ENCODE measurements at regions not wholly inside any gene's neighbourhood (a gene's known extent, or its start where the extent isn't known, plus 50 kb on each side); places are given as distances from the start of the nearest gene placed in this dataset.

GRCh38 chr14:61179796-61180398 lies 101.2 kb downstream of the TMEM30B start:
- H2BK12ac ChIP-seq (ENCODE audit: low read depth, low read length), result no peak overlapping the region
- POLR2A ChIA-PET (ENCODE audit: partially characterized antibody), result no interaction called here

More at GRCh38 chr14:61179796-61180398, 101.2 kb downstream of the TMEM30B start:
- H3K9ac ChIP-seq (replicated peaks in 1 of 4; ENCODE audit: extremely low read depth in 1 of 4, low read depth in 3 of 4, low read length in 3 of 4), result no peak overlapping the region
- FAIRE-seq, result no peak
- no peak overlapping the region for H4K91ac ChIP-seq (replicated peaks; ENCODE audit: insufficient read length, low read length)
- no peaks in the 10 kb centered on the region for H3K27me3 ChIP-seq (replicated peaks in 1 of 4; ENCODE audit: control insufficient read depth in 3 of 4, extremely low read depth in 1 of 4, insufficient read depth in 3 of 4, low read length in 3 of 4)
- no peak overlapping the region for H3K4me3 ChIP-seq (ENCODE audit: extremely low read depth in 1 of 4, insufficient read depth in 2 of 4, low read depth in 3 of 4, low read length in 4 of 4)
- H3K79me1 ChIP-seq (ENCODE audit: low read depth, low read length), result no peaks in the 10 kb centered on the region
- no peaks in the 10 kb centered on the region for H4K20me1 ChIP-seq (replicated peaks in 1 of 2; ENCODE audit: control insufficient read depth in 1 of 2, insufficient read depth in 2 of 2, low read length in 2 of 2)
- H2BK15ac ChIP-seq (ENCODE audit: low read length), result no peak overlapping the region
- no peak overlapping the region for H3K18ac ChIP-seq (ENCODE audit: extremely low read depth, low read length)
- H3K79me2 ChIP-seq (ENCODE audit: control insufficient read depth in 1 of 2, insufficient read depth in 2 of 2, low read length in 2 of 2), result no peaks in the 10 kb centered on the region
- H3K4ac ChIP-seq (replicated peaks; ENCODE audit: insufficient read length, low read depth, low read length), result no peak overlapping the region
- no peak for TF ChIP-seq CHD2 (IDR thresholded peaks at IDR 0.05; ENCODE audit: low read length)
- no peak for TF ChIP-seq CBX5 (IDR thresholded peaks at IDR 0.05; ENCODE audit: low read depth, low read length)
- TF ChIP-seq MAX (IDR thresholded peaks at IDR 0.05), result no peak
- no peak for TF ChIP-seq ATF3 (IDR thresholded peaks at IDR 0.05; ENCODE audit: insufficient read depth, low read depth, low read length)
- no peak for TF ChIP-seq MAFK (IDR thresholded peaks at IDR 0.05; ENCODE audit: low read depth, low read length)
- no peak for TF ChIP-seq BCL11A (IDR thresholded peaks at IDR 0.05; ENCODE audit: low read depth in 2 of 2, low read length in 2 of 2)
- TF ChIP-seq SIN3A (conservative IDR thresholded peaks at IDR 0.05 in 1 of 2, IDR thresholded peaks at IDR 0.05 in 1 of 2; ENCODE audit: low read depth in 1 of 2, low read length in 2 of 2), result no peak
- no peak for TF ChIP-seq RXRA (IDR thresholded peaks at IDR 0.05; ENCODE audit: insufficient read depth, low read depth, low read length)
- H4K8ac ChIP-seq (ENCODE audit: extremely low read depth, insufficient read depth, low read length), result no peak overlapping the region
- H2AK5ac ChIP-seq (ENCODE audit: low read depth, low read length), result no peak overlapping the region
- H3K4me2 ChIP-seq (ENCODE audit: insufficient read depth in 1 of 2, low read depth in 2 of 2, low read length in 2 of 2), result no peak overlapping the region
- 94% methylated on average over 7 of the region's 7 CpGs; no CpG with 5 or more reads in 1 of the 2 experiments for WGBS, 2 experiments (ENCODE audit: extremely low coverage in 1 of 2, insufficient coverage in 1 of 2, insufficient read length in 1 of 2, insufficient replicate concordance in 2 of 2, low coverage in 1 of 2, low lambda C conversion rate in 2 of 2, missing lambda C conversion rate in 1 of 2)
- CTCF ChIA-PET (ENCODE audit: partially characterized antibody), result no interaction called here
- no peak overlapping the region for H3K23ac ChIP-seq (ENCODE audit: insufficient read length)
- H2AFZ ChIP-seq (ENCODE audit: low read length), result no peak overlapping the region
- H3K23me2 ChIP-seq (ENCODE audit: low read depth, low read length), result peaks cover 2% of the 10 kb centered on the region; the same call in 1 of the 2 replicates
- no peak overlapping the region for H2BK5ac ChIP-seq (ENCODE audit: low read depth, low read length)
- H2BK20ac ChIP-seq (ENCODE audit: low read length), result 0 out of 2 replicates have a peak overlapping the region, but pooled peaks have one; percentile 5
- peaks cover 1 to 6% (median 4%) of the 10 kb centered on the region in 4 experiments; a peak in 6 of 7 replicates for H3K4me1 ChIP-seq (replicated peaks in 1 of 4; ENCODE audit: control insufficient read depth in 3 of 4, insufficient read depth in 4 of 4, low read length in 3 of 4)
- H3K36me3 ChIP-seq (ENCODE audit: control insufficient read depth in 2 of 4, insufficient read depth in 4 of 4, low read length in 3 of 4), result no peaks in the 10 kb centered on the region
- H2BK120ac ChIP-seq (replicated peaks; ENCODE audit: low read depth, low read length), result no peak overlapping the region
- H3K9me3 ChIP-seq (ENCODE audit: insufficient read depth in 2 of 2, low read depth in 1 of 2, low read length in 1 of 2), result no peaks in the 10 kb centered on the region
- no peak for DNase-seq (ENCODE audit: low read depth in 1 of 2, low spot score in 2 of 2)
- no peak overlapping the region for H4K5ac ChIP-seq (ENCODE audit: insufficient read length, low read depth, low read length)
- no peak overlapping the region for H3K14ac ChIP-seq (ENCODE audit: insufficient read length)
- no peak overlapping the region for H3K56ac ChIP-seq (replicated peaks; ENCODE audit: insufficient read length, low read depth, low read length)
- H3K27ac ChIP-seq (ENCODE audit: low read depth, low read length), result no peak overlapping the region
